Mesenchymal stem cell (in vitro differentiated cells and primary cell): ENCODE measurements at regions not wholly inside any gene's neighbourhood (a gene's known extent, or its start where the extent isn't known, plus 50 kb on each side); places are given as distances from the start of the nearest gene placed in this dataset.
A peak's percentile ranks its signal among the peaks of the same experiment; 100 is the strongest.

Source experiments
- DNase-seq: peaks from one replicate; pipeline ENCODE4 v3.0.0-alpha.2; 2013
- H2AFZ ChIP-seq: one replicate; pipeline ENCODE4 v1.6.1; 2013; ENCODE audit warnings: low read depth, mild to moderate bottlenecking, control low read depth, inconsistent platforms, low read length, moderate library complexity
- H2AK5ac ChIP-seq: 2 replicates; pipeline ENCODE4 v1.6.1; 2013; ENCODE audit warnings: low read length, moderate library complexity, mild to moderate bottlenecking, inconsistent platforms; ENCODE audit not compliant: severe bottlenecking
- H2BK120ac ChIP-seq: one replicate; pipeline ENCODE4 v1.6.1; 2013; ENCODE audit warnings: low read depth, mild to moderate bottlenecking, inconsistent platforms, low read length, moderate library complexity
- H2BK12ac ChIP-seq, 2 experiments: one replicate each; pipeline ENCODE4 v1.6.1; 2013; ENCODE audit warnings: inconsistent platforms in 2 of 2, low read length in 2 of 2, mild to moderate bottlenecking in 2 of 2, moderate library complexity in 2 of 2, control low read depth in 1 of 2
- H2BK15ac ChIP-seq: one replicate; pipeline ENCODE4 v1.6.1; 2013; ENCODE audit warnings: mild to moderate bottlenecking, low read depth, inconsistent platforms; ENCODE audit not compliant: poor library complexity, severe bottlenecking
- H2BK5ac ChIP-seq: 2 replicates; pipeline ENCODE4 v1.6.1; 2013; ENCODE audit warnings: low read depth, mild to moderate bottlenecking, low read length, control low read depth, inconsistent platforms; ENCODE audit not compliant: poor library complexity, severe bottlenecking
- H3K14ac ChIP-seq, 2 experiments: one replicate each; pipeline ENCODE4 v1.6.1; 2013; ENCODE audit warnings: inconsistent platforms in 2 of 2, low read length in 2 of 2, control low read depth in 1 of 2, mild to moderate bottlenecking in 1 of 2, moderate library complexity in 1 of 2
- H3K18ac ChIP-seq, 2 experiments: one replicate each; pipeline ENCODE4 v1.6.1; 2013; ENCODE audit warnings: inconsistent platforms in 2 of 2, low read length in 2 of 2, control low read depth in 1 of 2, low read depth in 1 of 2, mild to moderate bottlenecking in 1 of 2
- H3K23ac ChIP-seq, 2 experiments: one replicate each; pipeline ENCODE4 v1.6.1; 2013; ENCODE audit warnings: inconsistent platforms in 2 of 2, low read length in 2 of 2, mild to moderate bottlenecking in 2 of 2, moderate library complexity in 2 of 2, control low read depth in 1 of 2
- H3K27ac ChIP-seq: 2 replicates; pipeline ENCODE4 v1.5.1; 2013; ENCODE audit warnings: mild to moderate bottlenecking, moderate library complexity, low read length, control low read depth, inconsistent platforms; ENCODE audit not compliant: poor library complexity, severe bottlenecking
- H3K27me3 ChIP-seq, 2 experiments: 2 replicates each; pipeline versions ENCODE4 v1.6.1 to v1.7.0; 2013; ENCODE audit warnings: low read length in 2 of 2, mild to moderate bottlenecking in 2 of 2, moderate library complexity in 2 of 2, control low read depth in 1 of 2, inconsistent platforms in 1 of 2; ENCODE audit not compliant: control insufficient read depth in 1 of 2, insufficient read depth in 1 of 2
- H3K36me3 ChIP-seq, 2 experiments: 2 replicates each; pipeline versions ENCODE4 v1.6.1 to v1.7.0; 2013; ENCODE audit warnings: low read length in 2 of 2, control low read depth in 1 of 2, inconsistent platforms in 1 of 2, low read depth in 1 of 2, mild to moderate bottlenecking in 1 of 2; ENCODE audit not compliant: insufficient read depth in 2 of 2, control insufficient read depth in 1 of 2
- H3K4ac ChIP-seq, 2 experiments: one replicate each; pipeline ENCODE4 v1.6.1; 2013; ENCODE audit warnings: inconsistent platforms in 2 of 2, low read length in 2 of 2, mild to moderate bottlenecking in 2 of 2, moderate library complexity in 2 of 2, control low read depth in 1 of 2, low read depth in 1 of 2
- H3K4me1 ChIP-seq: 2 replicates; pipeline ENCODE4 v1.6.1; 2013; ENCODE audit warnings: low read depth, low read length, control low read depth; ENCODE audit not compliant: control insufficient read depth, insufficient read depth
- H3K4me2 ChIP-seq: 2 replicates; pipeline ENCODE4 v1.6.1; 2013; ENCODE audit warnings: low read length, mild to moderate bottlenecking, inconsistent platforms; ENCODE audit not compliant: poor library complexity, severe bottlenecking
- H3K4me3 ChIP-seq, 2 experiments: 2 replicates each; pipeline versions ENCODE4 v1.5.1 to v1.7.0; 2013; ENCODE audit warnings: low read length in 2 of 2, mild to moderate bottlenecking in 2 of 2, control low read depth in 1 of 2, low read depth in 1 of 2; ENCODE audit not compliant: insufficient read depth in 1 of 2
- H3K79me1 ChIP-seq: replicated peaks from 2 replicates; pipeline ENCODE4 v1.6.1; 2013; ENCODE audit warnings: mild to moderate bottlenecking, control low read depth, low read length, inconsistent platforms; ENCODE audit not compliant: poor library complexity, severe bottlenecking
- H3K9ac ChIP-seq: 2 replicates; pipeline ENCODE4 v1.7.0; 2013; ENCODE audit warnings: mild to moderate bottlenecking, low read length, moderate library complexity
- H3K9me3 ChIP-seq: 2 replicates; pipeline ENCODE4 v1.7.0; 2013; ENCODE audit warnings: mild to moderate bottlenecking, low read length; ENCODE audit not compliant: control insufficient read depth
- H4K8ac ChIP-seq: one replicate; pipeline ENCODE4 v1.6.1; 2013; ENCODE audit warnings: inconsistent platforms, mild to moderate bottlenecking, low read length, moderate library complexity
- H4K91ac ChIP-seq: one replicate; pipeline ENCODE4 v1.6.1; 2013; ENCODE audit warnings: mild to moderate bottlenecking, low read length, inconsistent platforms
- WGBS: methylation state at CpG from one replicate; pipeline ENCODE4 v1.1.7; 2013; ENCODE audit warnings: mixed read lengths; 5-methylcytosine and 5-hydroxymethylcytosine counted together

- no peak overlapping the region for H2AFZ ChIP-seq
- H3K27ac ChIP-seq, result no peak overlapping the region
- no peak overlapping the region for H3K4me3 ChIP-seq
- no peak for DNase-seq
- no peaks in the 10 kb centered on the region for H3K36me3 ChIP-seq
- no peak overlapping the region for H2BK15ac ChIP-seq
- H3K4me2 ChIP-seq, result no peak overlapping the region
- no peak overlapping the region for H2AK5ac ChIP-seq
- no peak overlapping the region for H3K9ac ChIP-seq
- no peak overlapping the region for H3K14ac ChIP-seq
- H4K8ac ChIP-seq, result no peak overlapping the region
- H3K4ac ChIP-seq, result no peak overlapping the region
- WGBS, result 86% methylated on average over 2 of the region's 3 CpGs
- no peak overlapping the region for H2BK5ac ChIP-seq
- H2BK120ac ChIP-seq, result no peak overlapping the region
- no peaks in the 10 kb centered on the region for H3K9me3 ChIP-seq
- no peak overlapping the region for H2BK12ac ChIP-seq
- no peaks in the 10 kb centered on the region for H3K4me1 ChIP-seq
- H3K79me1 ChIP-seq, result no peaks in the 10 kb centered on the region
- no peak overlapping the region for H3K23ac ChIP-seq
- H4K91ac ChIP-seq, result no peak overlapping the region
- H3K18ac ChIP-seq, result no peak overlapping the region
- no peaks in the 10 kb centered on the region for H3K27me3 ChIP-seq
These were observed 442.1 kb upstream of the TCF4 start for GRCh38 chr18:56030060-56030459.

GRCh38 chr18:56028514-56028913, 440.5 kb upstream of the TCF4 start:
- Histone ChIP-seq H2AFZ (no peak overlapping the region), H3K9me3 (no peaks in the 10 kb centered on the region), H4K91ac (no peak overlapping the region), H3K79me1 (no peaks in the 10 kb centered on the region), H3K4me1 (no peaks in the 10 kb centered on the region), H2BK15ac (no peak overlapping the region), H2AK5ac (no peak overlapping the region), H3K9ac (no peak overlapping the region), H2BK12ac (no peak overlapping the region), H3K4ac (no peak overlapping the region), H3K36me3 (no peaks in the 10 kb centered on the region), H2BK120ac (no peak overlapping the region), H3K14ac (no peak overlapping the region), H3K27ac (no peak overlapping the region), H3K4me2 (no peak overlapping the region), H3K27me3 (no peaks in the 10 kb centered on the region), H3K18ac (no peak overlapping the region), H4K8ac (no peak overlapping the region), H2BK5ac (no peak overlapping the region), H3K4me3 (no peak overlapping the region), H3K23ac (no peak overlapping the region)
- 0% methylated on average over 1 of the region's 1 CpG for WGBS
- DNase-seq, result peak; percentile 20

GRCh38 chr18:56026509-56026908, 438.5 kb upstream of the TCF4 start:
- no peaks in the 10 kb centered on the region for H3K4me1 ChIP-seq
- H2AFZ ChIP-seq, result no peak overlapping the region
- H3K9ac ChIP-seq, result no peak overlapping the region
- no peak overlapping the region for H4K8ac ChIP-seq
- H3K4me3 ChIP-seq, result no peak overlapping the region
- H4K91ac ChIP-seq, result no peak overlapping the region
- H3K27me3 ChIP-seq, result no peaks in the 10 kb centered on the region
- H3K9me3 ChIP-seq, result no peaks in the 10 kb centered on the region
- H3K36me3 ChIP-seq, result no peaks in the 10 kb centered on the region
- H3K79me1 ChIP-seq, result no peaks in the 10 kb centered on the region
- 92% methylated on average over 1 of the region's 2 CpGs for WGBS
- no peak overlapping the region for H3K4me2 ChIP-seq
- no peak overlapping the region for H2BK15ac ChIP-seq
- H3K4ac ChIP-seq, result no peak overlapping the region
- H2BK12ac ChIP-seq, result no peak overlapping the region
- H2AK5ac ChIP-seq, result no peak overlapping the region
- no peak overlapping the region for H3K23ac ChIP-seq
- H3K14ac ChIP-seq, result no peak overlapping the region
- H3K27ac ChIP-seq, result no peak overlapping the region
- no peak overlapping the region for H3K18ac ChIP-seq
- H2BK5ac ChIP-seq, result no peak overlapping the region
- H2BK120ac ChIP-seq, result no peak overlapping the region
- DNase-seq, result no peak

- no peak overlapping the region for H2AFZ ChIP-seq
- no peaks in the 10 kb centered on the region for H3K4me1 ChIP-seq
- H3K18ac ChIP-seq, result no peak overlapping the region
- peak; percentile 51 for DNase-seq
- no peak overlapping the region for H2BK12ac ChIP-seq
- H3K4me2 ChIP-seq, result no peak overlapping the region
- no peaks in the 10 kb centered on the region for H3K27me3 ChIP-seq
- H4K91ac ChIP-seq, result no peak overlapping the region
- no peak overlapping the region for H2BK120ac ChIP-seq
- no peak overlapping the region for H3K9ac ChIP-seq
- no peak overlapping the region for H2BK15ac ChIP-seq
- no peaks in the 10 kb centered on the region for H3K36me3 ChIP-seq
- H3K23ac ChIP-seq, result no peak overlapping the region
- no peak overlapping the region for H4K8ac ChIP-seq
- H3K4ac ChIP-seq, result no peak overlapping the region
- no peaks in the 10 kb centered on the region for H3K9me3 ChIP-seq
- no peak overlapping the region for H2BK5ac ChIP-seq
- H3K4me3 ChIP-seq, result no peak overlapping the region
- H3K27ac ChIP-seq, result no peak overlapping the region
- no peaks in the 10 kb centered on the region for H3K79me1 ChIP-seq
- H2AK5ac ChIP-seq, result no peak overlapping the region
- no peak overlapping the region for H3K14ac ChIP-seq
- 100% methylated on average over 1 of the region's 1 CpG for whole genome bisulfite sequencing
These were observed 433.8 kb upstream of the TCF4 start for GRCh38 chr18:56021809-56022195.
